GM19035 (cell line): ENCODE measurements at regions not wholly inside any gene's neighbourhood (a gene's known extent, or its start where the extent isn't known, plus 50 kb on each side); places are given as distances from the start of the nearest gene placed in this dataset.
"Not testable (repeated sequence)": the region's sequence is repeated elsewhere in the genome, so short reads cannot be mapped to it uniquely, and the experiment has no call there.

Experiments used
- ATAC-seq: cut with Tn5 transposase; IDR thresholded peaks from one replicate; pipeline ENCODE4 v1.9.1; 2021; ENCODE audit not compliant: unreplicated experiment

GRCh38 chr10:18866852-18867251 lies 181.7 kb upstream of the MALRD1 start:
- no peak for ATAC-seq

- no peak for ATAC-seq
Measured at GRCh38 chr10:18868919-18869318, 179.7 kb upstream of the MALRD1 start.

DNA sequence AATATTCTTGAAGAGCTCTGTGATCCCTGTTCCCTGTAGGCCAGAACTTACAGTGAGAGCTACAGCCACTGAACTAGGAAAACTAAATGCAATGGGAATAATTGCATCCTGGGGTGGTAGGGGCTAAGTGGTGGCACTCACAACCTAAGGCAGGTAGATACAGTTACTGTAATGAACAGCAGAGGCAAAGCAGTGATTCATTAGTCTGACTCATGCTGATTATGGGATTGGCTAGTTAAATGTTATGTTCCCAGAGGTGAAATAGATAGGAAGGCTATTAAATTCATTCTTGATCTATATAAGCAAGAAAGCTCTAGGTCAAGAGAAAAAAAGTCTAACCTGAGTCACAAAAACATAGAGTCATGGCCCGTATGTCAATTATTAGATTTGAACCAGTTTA lies 173.1 kb upstream of the MALRD1 start:
- ATAC-seq = no peak

DNA sequence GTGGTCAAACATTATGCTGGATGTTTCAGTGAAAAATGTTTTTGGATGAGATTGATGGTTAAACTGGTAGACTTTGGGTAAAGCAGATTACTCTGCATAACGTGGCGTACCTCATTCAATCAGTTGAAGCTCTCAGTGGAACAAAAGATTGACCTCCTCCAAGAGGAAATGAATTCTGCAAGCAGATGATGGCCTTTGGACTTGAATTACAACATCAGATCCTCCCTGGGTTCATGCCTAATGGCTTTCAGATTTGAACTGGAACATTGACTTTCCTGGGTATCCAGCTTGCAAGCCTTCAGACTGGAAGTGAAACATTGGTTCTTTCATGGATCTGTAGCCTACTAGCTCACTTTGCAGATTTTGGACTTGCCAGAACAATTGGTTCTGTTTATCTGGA lies 169.3 kb upstream of the MALRD1 start:
- ATAC-seq = no peak

GRCh38 chr10:18880530-18880929 lies 168.1 kb upstream of the MALRD1 start:
- ATAC-seq = no peak

DNA sequence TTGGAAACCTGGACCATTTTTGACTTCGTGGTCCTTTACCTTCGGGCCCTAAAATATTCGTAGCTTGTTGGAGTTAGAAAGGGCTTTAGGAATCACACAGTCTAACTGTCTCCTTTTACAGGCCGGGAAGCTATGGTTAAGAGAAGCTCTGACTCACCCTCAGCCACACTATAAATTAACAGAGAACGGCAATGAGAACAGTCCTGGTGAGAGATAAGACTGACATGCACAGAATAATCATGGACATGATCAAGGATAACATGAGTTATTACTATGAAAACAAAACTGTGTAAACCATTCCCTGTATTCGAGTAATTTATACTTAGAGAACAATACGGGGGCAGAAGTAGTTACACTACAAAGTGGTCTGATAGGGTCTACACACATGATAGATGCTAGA lies 162.5 kb upstream of the MALRD1 start:
- no peak for ATAC-seq

DNA sequence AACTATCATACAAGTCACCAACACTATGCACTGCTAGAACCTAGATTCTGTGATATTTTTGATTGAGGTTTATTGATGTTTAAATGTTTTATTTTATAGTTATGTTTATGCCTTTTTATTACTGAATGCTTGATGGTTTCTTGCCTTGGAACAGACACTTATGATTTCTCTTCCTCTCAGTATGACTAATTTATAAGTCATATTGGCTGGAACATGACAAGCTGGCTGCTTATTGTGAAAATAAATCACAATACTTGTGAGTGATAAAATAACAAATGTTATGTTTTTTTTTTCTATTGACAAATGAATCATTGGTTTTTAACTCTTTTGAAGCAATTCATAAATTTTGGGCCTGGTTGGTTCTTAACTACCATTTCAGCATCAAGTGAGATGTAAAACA lies 142.0 kb upstream of the MALRD1 start:
- no peak for ATAC-seq

DNA sequence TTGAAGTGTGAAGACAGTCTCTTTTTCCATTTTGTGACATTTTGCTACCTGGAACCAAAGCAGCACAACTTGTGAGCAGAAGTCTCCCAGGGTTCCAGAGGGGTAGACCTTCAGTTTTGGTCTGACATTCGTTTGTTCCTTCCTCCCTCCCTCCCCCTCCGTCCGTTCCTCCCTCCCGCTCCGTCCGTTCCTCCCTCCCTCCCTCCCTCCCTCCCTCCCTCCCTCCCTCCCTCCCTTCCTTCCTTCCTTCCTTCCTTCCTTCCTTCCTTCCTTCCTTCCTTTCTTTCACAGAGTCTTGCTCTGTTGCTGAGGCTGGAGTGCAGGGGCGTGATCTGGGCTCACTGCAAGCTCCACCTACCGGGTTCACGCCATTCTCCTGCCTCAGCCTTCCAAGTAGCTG lies 131.2 kb upstream of the MALRD1 start:
- ATAC-seq = not testable (repeated sequence)

DNA sequence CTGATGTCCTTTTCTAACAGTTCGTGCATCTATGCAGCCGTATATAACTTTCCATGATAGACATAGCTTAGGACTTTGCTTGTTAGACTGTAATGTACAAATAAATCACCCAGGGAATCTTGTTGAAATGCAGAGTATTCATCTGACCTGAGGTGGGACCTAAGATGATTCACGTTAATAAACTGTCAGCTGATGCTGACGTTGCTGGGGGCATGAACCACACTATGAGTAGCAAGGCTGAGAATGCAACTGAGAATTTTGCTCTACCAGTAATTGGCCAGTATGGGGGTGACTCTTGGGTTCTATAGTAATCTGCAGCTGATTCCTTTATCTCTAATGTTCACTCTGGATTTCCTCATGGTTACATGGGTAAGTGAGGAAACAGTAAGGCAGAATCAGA lies 130.1 kb upstream of the MALRD1 start:
- no peak for ATAC-seq

DNA sequence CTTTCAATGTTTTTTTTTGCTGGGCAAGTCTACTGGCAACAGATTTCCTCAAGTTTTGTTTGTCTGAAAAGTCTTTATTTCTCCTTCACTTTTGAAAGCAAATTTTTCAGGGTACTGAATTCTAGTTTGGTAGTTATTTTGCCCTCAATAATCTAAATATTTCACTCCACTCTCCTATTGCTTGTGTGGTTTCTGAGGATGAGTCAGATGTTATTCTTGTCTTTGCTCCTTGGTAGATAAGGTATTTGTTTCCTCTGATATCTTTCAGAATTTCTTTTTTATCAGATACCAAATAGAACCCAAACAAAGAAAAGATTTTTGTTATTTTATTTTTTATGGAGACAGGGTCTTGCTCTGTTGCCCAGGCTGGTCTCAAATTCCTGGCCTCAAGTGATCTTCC lies 99.2 kb upstream of the MALRD1 start:
- no peak for ATAC-seq

DNA sequence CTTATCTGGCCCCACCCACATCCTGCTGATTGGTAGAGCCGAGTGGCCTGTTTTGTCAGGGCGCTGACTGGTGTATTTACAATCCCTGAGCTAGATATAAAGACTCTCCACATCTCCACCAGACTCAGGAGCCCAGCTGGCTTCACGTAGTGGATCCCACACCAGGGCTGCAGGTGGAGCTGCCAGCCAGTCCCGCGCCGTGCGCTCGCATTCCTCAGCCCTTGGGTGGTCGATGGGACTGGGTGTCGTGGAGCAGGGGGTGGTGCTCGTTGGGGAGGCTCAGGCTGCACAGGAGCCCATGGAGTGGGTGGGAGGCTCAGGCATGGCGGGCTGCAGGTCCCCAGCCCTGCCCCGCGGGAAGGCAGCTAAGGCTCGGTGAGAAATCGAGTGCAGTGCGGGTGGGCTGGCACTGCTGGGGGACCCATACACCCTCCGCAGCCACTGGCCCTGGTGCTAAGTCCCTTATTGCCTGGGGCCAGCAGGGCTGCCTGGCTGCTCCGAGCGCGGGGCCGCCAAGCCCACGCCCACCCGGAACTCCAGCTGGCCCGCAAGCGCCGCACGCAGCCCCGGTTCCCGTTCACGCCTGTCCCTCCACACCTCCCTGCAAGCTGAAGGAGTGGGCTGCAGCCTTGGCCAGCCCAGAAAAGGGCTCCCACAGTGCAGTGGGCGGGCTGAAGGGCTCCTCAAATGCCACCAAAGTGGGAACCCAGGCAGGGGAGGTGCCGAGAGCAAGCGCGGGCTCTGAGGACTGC lies 97.4 kb upstream of the MALRD1 start:
- ATAC-seq = not testable (repeated sequence)

DNA sequence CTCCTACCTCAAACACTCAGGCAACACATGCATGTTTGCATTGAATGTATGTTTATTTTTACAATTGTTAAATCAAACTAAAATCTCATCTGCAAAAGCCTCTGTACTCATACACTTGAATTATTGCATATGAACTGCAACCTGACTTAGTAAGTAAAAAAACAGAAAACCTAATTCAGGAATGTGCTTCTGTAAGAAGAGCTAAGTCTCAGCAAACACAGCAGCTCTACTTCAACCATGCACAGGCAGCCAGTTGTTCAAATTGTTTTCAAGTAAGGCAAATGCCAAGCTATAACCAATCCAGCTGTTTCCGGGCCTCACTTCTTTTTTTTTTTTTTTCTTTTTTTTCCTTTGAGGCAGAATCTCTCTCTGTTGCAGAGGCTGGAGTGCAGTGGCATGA lies 93.5 kb upstream of the MALRD1 start:
- no peak for ATAC-seq

DNA sequence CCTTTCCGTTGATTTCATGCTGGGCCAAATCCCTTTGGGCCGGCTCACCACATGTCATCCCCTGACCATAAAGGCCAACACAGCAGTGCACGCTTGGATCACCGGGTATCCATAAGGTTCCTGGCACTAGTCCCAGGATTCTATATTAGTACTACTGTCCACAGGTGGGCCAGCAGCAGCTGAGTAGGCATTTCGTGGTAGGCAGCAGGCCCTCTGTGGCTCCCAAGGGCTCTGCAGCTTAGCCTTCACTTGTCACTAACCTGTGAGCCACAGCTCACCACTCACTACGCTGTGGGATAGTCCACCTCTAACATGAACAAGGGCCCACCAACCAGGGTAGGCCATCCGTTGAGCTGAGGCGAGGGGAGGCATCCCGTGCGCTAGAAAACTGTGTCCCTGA lies 89.2 kb upstream of the MALRD1 start:
- no peak for ATAC-seq

DNA sequence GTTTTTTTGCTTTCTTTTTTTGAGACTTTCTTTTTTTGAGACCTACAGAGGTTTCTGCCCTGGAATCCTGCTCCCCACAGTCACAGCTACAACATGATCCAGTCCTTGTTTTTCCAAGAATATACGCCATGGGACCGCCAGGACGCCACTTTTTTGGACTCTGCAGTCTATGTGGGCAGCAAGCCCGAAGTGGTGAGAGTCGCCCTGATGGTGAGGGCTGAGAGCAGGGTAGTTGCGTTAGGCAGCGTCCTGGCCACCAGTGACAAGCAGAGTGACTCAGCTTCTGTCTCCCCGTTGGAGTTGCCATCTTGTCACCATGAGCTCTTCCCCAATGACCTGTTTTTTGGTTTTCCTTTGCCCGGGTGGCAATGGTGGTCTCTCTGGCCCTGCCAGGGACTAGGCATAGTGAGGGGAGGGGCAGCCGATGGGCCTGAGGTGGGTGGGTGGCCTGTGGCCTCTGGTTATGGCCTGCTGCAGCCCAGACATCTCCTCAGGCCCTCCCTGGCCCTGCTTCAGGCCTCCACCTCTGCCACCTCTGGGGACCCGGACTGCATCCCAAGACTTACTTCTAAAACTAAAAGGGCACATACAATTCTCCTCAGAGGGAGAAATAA lies 88.0 kb upstream of the MALRD1 start:
- ATAC-seq = no peak

DNA sequence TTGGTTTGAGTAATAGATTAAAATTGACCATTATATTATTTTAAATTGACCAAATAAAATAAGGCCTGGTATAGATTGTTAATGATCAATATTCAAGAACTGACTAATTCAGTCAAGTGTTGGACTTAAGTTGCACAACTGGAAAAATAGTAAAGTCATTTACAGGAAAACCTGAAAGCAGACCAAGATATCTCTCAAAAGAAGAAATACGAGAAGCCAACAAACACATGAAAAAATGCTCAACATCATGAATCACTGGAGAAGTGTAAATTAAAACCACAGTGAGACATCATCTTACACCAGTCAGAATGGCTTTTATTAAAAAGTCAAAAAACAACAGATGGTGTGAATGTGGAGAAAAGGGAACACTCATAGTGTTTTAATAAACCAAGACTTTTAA lies 80.4 kb upstream of the MALRD1 start:
- no peak for ATAC-seq

GRCh38 chr10:18976696-18977251 lies 71.8 kb upstream of the MALRD1 start:
- no peak for ATAC-seq

GRCh38 chr10:18980089-18980629 lies 68.4 kb upstream of the MALRD1 start:
- ATAC-seq = no peak

DNA sequence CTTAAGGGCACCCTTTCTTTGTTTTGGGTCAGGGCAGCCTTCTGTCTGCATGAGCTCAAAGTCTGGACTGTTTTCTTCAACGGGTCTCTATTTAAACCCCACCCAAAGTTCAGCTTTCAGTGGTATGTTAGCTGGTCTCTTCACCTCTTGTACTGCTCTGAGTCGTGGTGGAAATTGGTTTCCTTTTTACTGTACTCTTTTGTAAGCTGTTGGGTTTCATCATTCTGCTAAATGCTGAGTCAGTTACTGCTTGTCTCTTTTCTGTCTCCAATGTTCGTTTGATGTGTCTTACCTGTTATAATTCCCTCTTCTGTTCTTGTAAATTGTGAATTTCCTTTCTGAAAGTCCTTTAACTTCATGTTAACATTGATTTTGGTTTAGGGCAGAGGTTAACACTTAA lies 64.1 kb upstream of the MALRD1 start:
- no peak for ATAC-seq

DNA sequence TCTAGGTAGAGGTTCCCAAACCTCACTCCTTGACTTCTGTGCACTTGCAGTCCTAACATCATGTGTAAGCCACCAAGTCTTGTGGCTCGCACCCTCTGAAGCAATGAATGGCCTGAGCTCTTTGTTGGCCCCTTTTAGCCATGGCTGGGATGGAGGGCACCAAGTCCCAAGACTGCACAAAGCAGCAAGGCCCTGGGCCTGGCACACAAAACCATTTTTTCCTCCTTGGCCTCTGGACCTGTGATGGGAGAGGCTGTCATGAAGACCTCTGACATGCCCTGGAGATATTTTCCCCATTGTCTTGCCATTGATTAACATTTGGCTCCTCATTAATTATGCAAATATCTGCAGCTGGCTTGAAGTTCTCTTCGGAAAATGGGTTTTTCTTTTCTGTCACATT lies 60.3 kb upstream of the MALRD1 start:
- no peak for ATAC-seq
